Amygdala (tissue), 56 donors: ENCODE measurements at regions not wholly inside any gene's neighbourhood (a gene's known extent, or its start where the extent isn't known, plus 50 kb on each side); places are given as distances from the start of the nearest gene placed in this dataset.
"Not testable (repeated sequence)": the region's sequence is repeated elsewhere in the genome, so short reads cannot be mapped to it uniquely, and the experiment has no call there.

ENCODE experiments used
- DNase-seq, 56 donors: peaks; one replicate each; lab custom pipeline; 2025; lab: John Stamatoyannopoulos, UW

DNA sequence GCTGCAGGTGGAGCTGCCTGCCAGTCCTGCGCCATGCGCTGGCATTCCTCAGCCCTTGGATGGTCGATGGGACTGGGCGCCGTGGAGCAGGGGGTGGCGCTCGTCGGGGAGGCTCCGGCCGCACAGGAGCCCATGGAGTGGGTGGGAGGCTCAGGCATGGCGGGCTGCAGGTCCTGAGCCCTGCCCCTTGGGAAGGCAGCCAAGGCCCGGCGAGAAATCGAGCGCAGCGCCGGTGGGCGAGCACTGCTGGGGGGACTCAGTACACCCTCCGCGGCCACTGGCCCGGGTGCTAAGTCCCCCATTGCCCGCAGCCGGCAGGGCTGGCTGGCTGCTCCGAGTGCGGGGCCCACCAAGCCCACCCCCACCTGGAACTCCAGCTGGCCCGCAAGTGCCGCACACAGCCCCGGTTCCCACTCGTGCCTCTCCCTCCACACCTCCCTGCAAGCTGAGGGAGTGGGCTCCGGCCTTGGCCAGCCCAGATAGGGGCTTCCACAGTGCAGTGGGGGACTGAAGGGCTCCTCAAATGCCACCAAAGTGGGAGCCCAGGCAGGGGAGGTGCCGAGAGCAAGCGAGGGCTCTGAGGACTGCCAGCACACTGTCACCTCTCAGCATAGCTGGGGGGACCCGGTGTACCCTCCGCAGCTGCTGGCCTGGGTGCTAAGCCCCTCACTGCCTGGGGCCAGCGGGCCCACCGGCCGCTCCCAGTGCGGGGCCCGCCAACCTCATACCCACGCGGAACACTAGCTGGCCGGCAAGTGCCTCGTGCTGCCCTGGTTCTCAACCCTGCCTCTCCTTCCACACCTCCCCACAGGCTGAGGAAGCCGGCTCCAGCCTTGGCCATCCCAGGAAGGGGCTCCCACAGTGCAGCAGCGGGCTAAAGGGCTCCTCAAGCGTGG lies 742.7 kb downstream of the SOCS6 start:
- DNase-seq: not testable (repeated sequence)

DNA sequence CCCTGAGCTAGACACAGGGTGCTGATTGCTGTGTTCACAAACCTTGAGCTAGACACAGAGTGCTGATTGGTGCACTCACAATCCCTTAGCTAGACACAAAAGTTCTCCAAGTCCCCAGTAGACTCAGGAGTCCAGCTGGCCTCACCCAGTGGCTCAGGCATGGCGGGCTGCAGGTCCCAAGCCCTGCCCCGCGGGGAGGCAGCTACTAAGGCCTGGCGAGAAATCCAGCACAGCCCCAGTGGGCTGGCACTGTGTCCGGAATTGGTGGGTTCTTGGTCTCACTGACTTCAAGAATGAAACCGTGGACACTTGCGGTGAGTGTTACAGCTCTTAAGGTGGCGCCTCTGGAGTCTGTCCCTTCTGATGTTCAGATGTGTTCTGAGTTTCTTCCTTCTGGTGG lies 741.2 kb downstream of the SOCS6 start:
- not testable (repeated sequence) for DNase-seq

DNA sequence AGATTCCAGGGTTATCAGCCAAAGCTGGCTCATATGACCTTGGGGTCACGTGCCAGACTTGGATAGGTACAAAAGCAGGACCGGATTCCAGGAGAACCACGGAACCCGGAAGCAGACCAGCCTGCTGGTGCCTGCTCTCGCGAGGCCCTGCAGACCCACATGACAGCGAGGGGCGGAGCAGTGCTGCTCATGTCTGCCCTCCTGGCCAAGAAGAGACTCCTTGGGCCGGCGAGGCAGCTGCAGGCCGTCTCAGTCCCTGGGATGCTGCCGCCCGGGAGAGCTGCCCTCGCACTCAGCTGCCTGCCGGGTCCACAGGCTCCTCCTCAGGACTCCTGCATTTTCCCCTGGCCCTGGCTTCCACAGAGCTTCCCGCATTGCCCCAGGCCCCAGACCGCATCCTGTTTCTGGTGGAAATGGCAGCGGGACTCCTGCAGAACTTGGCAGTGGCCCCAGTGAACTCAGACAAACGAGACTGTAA lies 739.5 kb downstream of the SOCS6 start:
- DNase-seq: no peak

DNA sequence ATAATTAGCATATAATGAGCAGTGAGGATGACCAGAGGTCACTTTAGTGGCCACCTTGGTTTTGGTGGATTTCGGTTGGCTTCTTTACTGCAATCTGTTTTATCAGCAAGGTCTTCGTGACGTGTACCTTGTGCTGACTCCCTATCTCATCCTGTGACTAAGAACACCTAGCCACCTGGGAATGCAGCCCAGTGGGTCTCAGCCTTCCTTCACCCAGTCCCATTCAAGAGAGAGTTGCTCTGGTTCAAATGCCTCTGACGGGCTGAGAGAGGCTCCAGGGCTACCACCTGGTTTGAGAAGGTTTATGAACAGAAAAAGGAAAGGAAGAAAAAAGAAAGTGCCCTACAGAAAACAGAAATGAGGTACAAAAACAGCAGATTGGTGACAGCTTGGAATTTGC lies 738.7 kb downstream of the SOCS6 start:
- DNase-seq: no peak

DNA sequence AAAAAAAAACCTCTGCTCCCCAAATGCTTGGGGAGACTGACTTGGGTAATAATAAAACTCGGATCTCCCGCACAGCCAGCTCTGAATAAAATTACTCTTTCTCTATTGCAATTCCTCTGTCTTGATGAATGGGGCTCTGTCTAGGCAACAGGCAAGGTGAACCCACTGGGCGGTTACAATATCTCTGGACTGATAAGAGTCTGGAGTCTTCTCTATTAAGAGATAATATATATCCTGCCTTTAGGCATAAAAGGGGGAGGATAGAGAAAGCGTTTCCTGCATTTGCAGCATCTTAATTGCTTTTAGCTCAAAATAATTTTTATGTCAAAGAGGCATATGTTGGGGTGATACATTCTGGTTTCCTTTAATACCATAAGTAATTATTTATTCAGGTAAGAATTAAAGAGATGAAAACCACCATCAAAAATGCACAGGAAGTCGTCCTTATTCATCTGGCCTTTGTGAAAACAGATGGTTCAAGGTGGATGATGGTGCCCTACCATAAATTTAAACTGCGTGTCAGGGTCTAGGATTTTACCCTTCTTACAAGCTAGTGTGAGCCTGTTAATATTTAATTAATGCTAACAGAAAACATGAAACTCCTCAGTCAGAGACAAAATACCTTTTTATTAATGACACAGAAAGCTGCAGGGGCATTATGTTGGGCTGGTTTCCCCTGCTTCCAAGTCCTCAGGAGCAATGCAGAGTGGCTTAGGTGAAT lies 736.8 kb downstream of the SOCS6 start:
- DNase-seq: no peak

DNA sequence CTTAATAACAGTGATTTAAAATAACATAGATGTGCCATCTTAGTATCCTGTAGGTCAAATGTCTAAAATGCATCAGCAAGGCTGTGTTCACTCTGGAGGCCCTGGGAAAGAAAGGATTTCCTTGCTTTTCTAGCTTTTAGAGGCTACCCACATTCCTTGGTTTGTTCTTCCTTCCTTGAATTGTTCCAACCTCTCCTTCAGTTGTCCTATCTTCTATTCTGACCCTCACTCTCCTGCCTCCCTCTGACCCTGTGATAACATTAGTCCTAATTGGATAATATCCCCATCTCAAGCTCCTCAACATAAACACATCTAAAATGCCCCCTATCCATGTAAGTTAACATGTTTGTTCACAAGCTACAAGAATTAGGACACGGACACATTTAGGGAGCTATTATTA lies 733.5 kb downstream of the SOCS6 start:
- DNase-seq: no peak

DNA sequence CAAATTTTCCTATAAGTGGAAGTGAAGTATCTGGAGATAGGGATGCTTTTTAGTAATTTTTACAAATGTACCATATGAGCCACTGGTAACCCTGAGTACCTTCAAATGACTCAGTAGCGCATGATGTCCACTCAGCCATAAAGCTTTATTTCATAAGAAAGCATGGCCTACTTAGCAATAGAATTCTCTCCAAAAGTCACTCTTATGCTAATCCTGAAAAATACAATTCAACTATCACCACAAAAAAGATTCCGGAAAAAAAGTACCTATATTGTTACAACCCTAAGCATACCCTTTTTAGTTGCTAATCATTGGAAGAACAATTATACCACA lies 732.2 kb downstream of the SOCS6 start:
- no peak for DNase-seq

DNA sequence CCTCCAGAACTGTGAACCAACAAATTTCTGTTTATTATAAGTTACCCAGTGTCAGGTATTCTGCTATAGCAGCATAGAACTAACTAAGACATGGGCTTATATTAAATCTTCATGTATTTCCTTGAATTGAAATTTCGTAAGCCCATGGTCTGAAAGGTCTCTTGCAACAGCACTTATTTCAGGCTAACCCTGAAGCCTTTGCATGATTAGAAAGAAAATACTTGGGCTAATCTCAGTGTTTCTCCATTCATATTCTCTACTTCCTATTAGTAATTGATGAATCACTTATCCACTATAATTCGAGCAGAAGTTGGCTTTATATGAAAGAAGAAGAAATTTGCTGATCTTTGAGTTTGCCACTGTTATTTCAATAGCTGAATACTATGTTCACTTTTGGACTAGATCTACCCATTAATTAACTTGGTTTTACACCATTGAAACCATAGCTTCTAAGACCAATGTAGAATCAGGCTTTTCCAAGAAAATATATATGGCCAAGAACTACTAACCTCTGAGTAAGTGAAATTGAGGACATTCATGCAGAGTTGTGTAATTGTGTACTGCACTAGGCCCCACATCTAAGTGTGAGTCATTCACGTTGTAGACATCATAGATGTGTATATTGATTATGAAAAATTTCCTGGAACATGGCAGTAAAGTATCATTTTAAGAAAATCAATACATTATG lies 731.6 kb downstream of the SOCS6 start:
- DNase-seq: no peak

DNA sequence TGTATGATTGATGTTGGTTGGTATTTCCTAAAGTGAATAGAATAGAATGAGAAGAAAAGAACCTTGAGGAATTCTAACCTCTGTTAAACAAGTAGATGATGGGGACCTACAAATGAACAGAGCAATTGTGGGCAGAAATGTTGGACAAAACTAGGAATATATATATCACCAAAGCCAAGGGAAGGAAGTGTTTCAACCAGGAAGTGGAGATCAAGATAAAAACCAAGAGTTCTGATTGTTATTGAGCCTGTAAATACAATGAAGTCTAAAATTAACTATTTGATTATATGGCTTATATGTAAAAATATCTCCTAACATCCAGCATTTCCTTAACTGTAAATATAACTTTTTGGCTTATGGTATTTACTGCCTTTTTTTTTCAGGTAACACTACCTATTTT lies 730.0 kb downstream of the SOCS6 start:
- no peak for DNase-seq

DNA sequence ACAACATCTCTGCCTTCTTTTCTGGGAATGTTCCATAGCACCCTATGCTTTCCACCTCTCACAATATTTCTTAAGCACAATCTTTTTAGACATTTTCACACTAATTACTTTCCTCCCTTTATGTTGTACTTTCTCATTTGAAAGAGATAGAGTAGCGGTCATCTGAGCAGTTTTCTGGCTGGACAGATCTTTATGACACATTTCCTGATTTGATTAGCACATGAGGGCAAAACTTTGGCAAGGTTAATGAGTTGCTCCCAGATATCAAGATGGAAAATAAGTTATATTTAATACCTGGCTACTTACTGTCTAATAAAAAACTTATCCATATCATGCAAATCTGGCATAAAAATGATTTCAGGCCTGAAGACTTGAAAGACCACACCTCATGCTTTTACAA lies 723.9 kb downstream of the SOCS6 start:
- DNase-seq: no peak

DNA sequence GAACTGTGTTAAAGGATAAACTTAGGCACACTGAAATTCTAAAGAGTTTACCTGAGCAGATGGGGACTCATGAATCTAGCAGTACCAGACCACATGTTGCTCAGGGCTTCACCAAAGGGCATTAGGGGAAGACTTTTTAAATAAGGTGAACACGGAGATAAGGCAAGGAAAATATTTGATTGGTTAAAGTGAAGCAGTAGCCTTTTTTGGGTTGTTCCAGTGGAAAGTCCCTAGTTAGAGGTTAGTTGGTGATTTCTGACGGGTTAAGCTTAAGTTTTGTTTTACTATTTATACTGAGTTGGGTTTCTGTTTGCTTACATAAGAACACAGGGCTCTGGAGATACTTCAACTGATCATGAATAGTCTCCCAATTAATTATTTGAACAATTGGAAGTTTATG lies 722.5 kb downstream of the SOCS6 start:
- DNase-seq: no peak

DNA sequence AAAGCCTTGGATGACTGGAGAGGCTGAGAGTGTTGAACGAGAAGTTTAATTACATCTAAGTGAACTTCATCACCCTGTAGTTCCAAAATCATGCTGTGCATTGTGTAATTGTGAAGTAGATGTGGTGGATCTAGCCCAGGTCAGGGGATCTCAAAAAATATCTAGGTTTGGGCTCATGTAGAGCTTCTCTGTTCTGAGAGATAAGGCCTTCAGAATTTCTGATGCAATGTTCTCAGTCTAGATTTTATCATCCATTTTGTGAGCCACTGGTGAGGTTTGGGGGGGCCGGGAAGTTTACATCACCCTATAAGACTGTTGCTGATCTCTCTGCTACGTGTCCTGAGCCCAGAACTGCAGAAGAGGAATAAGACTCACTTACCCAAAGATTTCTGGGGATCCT lies 719.4 kb downstream of the SOCS6 start:
- DNase-seq: no peak

DNA sequence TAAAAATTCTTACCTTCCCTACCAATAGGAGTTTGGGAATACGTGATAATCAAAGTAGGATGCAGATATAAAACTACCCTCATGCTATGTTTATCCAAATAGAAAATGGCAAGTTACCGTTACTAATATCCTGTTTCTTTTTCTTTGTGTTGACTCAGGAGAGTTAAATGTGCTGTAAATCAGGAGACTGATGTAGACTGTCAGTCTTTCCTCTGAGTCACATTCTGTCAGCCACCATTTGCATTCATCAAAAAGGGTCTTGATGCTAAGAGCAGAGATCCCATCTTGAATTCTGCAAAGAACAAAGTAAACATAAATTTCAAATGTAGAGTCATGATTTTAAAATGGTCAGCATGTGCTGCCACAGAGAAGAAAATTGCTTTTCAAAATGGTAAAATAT lies 712.8 kb downstream of the SOCS6 start:
- DNase-seq: no peak

DNA sequence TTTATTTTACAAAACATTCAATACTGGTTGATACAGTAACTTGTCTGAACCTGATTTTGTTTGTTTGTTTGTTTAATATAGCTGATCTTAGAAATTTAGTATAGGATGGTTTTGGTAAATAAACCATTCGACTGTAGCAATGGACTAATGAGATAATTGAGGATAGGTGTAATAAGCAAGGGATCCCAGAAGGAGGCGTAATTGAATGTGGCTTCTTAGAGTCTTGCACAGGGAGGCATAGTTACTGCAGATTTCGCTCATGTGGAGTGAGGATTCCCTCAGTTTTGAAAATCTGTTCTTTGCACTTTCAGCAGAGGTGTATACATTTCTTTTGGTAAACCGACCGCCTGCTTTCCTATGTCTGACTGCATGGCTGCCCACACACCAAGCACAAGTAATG lies 709.6 kb downstream of the SOCS6 start:
- DNase-seq: no peak

DNA sequence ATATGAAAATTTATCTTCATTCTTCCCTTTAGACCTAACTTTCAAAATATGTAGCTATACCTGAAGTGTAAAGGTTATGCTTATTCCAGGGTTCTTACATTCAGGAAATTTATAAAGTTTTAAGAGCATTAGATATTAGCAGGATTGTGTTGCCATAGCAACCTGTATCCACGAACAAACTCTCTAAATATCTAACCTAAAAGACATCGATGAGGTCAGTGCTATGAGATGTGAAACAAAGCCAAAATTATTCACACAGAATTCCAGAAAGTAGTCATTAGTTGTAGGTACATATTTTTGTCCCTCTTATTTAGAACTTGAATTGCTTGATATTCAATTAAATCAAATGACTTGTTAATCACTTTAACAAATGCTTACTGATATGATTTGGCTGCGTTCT lies 705.3 kb downstream of the SOCS6 start:
- DNase-seq: no peak

DNA sequence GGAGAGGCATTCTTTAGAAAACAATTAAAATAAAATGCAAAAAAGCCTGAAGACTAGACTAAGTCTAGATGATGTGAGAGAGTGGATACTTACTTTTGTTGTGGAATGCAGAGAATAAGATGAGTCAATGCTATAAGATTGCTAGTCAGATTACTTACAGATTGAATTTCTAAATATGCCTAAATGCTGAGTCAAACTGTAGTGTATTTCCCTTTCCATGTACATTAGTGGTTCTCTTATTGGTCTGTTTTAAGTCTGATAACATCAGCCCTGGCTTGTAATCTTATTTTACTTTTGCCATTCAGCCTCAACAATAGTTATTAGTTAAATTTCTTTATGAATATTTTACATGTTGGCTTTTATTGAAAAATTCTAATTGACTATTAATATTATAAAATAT lies 702.7 kb downstream of the SOCS6 start:
- no peak for DNase-seq

DNA sequence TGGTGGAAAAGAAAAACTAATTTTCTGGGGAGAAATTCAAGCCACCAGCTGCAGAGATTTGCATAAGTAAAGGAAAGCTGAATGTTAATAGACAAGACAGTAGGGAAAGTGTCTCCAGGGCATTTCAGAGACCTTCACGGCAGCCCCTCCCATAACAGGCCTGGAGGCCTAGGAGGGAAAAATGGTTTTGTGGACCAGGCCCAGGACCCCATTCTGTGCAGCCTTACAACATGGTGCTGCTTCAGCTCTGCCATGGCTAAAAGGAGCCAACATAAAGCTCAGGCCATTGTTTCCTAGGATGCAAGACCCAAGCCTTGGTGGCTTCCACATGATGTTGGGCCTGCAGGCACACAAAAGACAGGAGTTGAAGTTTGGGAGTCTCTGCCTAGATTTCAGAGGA lies 697.1 kb downstream of the SOCS6 start:
- DNase-seq: no peak

DNA sequence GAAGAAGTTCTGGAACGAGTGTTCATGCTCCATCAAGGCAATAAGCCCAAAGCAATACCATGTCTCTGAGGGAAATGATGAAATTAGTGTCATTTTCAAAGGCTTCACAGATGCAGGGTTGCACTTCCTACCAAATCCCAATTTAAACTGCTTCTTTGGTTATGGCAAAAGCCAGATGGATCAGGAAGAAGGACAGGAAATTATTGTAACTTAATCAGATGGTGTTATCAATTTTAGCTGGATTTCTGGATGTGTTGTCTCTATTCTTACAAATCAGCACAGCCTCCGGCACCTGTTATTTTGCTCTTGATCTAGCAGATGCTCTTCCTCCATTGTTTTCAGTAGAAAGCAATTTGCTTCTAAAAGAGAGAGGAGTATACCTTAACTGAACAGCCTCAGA lies 693.4 kb downstream of the SOCS6 start:
- no peak for DNase-seq

DNA sequence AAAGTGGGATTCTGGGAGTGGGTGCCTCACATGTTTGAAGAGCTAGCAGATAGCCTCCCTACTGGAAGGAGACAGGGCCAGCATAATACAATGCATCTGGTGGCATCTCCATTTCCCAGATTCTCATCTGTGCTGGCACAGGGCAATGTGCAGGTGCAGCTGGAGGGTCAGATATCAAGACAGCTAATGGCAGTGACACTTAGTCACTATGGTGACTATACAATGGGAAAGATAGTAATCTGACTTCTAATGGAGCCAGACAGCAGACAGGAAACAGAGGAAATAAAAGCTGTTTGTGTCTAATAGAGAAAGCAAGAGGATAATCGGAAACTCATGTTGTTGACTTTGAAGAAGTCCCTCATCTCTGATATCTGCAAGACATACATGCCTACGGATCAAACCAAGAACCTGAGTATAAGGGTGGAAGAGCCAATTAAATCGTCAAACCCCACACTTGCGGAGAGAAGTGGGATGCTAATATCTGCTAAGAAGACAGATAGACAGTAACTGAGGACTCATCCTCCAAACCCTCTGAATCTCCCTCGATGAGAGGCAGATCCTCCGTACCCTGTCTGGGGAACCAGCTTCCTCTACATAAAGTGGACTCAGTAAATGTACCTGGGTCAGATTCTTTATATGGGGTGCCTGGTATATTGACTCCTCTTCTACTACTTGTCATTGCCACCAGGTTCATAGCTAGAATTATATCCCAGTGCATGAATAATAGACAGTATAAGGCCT lies 692.7 kb downstream of the SOCS6 start:
- DNase-seq: no peak

DNA sequence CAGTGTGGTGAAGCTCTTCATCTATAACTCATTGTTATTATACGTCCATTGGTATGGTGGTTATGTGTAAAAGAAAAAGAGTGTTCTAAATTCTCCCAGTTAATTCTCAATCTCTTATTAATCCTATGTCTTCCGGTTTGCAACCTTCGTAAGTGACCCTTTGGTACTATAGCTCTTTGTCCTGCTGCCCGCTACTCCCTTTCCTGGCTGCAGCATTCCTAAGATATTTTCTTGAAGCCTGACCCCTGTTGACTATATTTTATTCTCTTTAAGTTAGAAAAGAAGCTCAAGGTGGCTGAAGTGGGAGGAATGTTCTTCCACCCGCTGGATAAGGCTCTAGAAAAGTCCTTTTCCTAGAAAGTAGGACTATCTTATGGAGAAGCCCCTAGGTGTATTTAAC lies 684.8 kb downstream of the SOCS6 start:
- no peak for DNase-seq

DNA sequence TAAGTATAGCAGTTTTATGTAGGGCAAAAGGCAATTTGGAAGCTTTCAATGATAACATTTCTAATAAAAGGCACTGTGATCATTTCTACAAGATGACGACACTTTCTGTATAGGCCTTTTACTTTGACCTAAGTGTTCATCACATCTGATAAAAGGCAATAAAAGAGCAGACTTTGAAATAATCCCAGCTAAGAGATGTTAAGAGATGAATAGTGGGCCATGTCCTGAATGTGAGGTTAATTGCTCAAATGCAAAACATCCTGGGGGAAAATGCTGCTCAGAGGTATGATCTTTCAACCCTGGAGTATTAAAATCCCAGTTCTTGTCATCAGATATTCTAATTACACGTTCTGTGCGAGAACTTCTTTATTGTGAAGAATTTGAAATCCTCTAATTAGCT lies 677.6 kb downstream of the SOCS6 start:
- no peak for DNase-seq
